Endothelial cell of umbilical vein (primary cell): ENCODE measurements at regions not wholly inside any gene's neighbourhood (a gene's known extent, or its start where the extent isn't known, plus 50 kb on each side); places are given as distances from the start of the nearest gene placed in this dataset.

ENCODE experiments used
- BruUV-seq: library from RNA; stranded (reverse); fragments of 400-500 nt; replicated peaks from 2 replicates; lab custom pipeline; 2021; lab: Mats Ljungman, UMichigan
- CTCF ChIA-PET: fragments of 300-600, 350-600 bp; sonication (Branson Sonifier 250); formaldehyde crosslinking; loops from one replicate; lab custom pipeline; 2021; ENCODE audit warnings: antibody characterized with exemption, inconsistent platforms; lab: Charles Lee
- POLR2A ChIA-PET: fragments of 300-600, 350-600 bp; sonication (Branson Sonifier 250); formaldehyde crosslinking; loops from one replicate; lab custom pipeline; 2021; ENCODE audit warnings: antibody characterized with exemption, inconsistent platforms; lab: Charles Lee
- DNase-seq: peaks from one replicate; pipeline ENCODE4 v3.0.0-alpha.2; 2011; ENCODE audit warnings: low read depth, low spot score
- FAIRE-seq: peaks from 2 replicates; lab custom pipeline; 2011; peaks lifted over from hg19 to GRCh38; lab: Jason Lieb, UNC
- H2AFZ ChIP-seq: 2 replicates; pipeline ENCODE4 v1.6.0; 2012; ENCODE audit warnings: low read depth, low read length, control low read depth, inconsistent platforms
- H3K27ac ChIP-seq: 2 replicates; pipeline ENCODE4 v1.5.1; 2011; ENCODE audit warnings: low read depth, mild to moderate bottlenecking, control low read depth, low read length, moderate library complexity; ENCODE audit not compliant: insufficient read depth
- H3K27me3 ChIP-seq, 2 experiments: 2 replicates each; pipeline versions ENCODE4 v1.6.0 to v1.6.1; 2011; ENCODE audit warnings: low read length in 2 of 2, mixed read lengths in 1 of 2; ENCODE audit not compliant: control insufficient read depth in 2 of 2, insufficient read depth in 2 of 2
- H3K36me3 ChIP-seq, 2 experiments: 2 replicates in 1 of 2; 3 replicates in 1 of 2; pipeline ENCODE4 v1.5.1; 2011; ENCODE audit warnings: low read length in 2 of 2, mild to moderate bottlenecking in 1 of 2, moderate library complexity in 1 of 2; ENCODE audit not compliant: control insufficient read depth in 2 of 2, insufficient read depth in 2 of 2; ENCODE audit errors: extremely low read depth in 1 of 2
- H3K4me1 ChIP-seq: 3 replicates; pipeline ENCODE4 v1.5.1; 2011; ENCODE audit warnings: mild to moderate bottlenecking, low read length; ENCODE audit not compliant: control insufficient read depth, insufficient read depth; ENCODE audit errors: extremely low read depth
- H3K4me2 ChIP-seq: 2 replicates; pipeline ENCODE4 v1.6.1; 2011; ENCODE audit warnings: low read length, control low read depth, mixed read lengths; ENCODE audit not compliant: insufficient read depth
- H3K4me3 ChIP-seq, 3 experiments: fragments of 200-600 bp in 1 of 3; sonication (generic), shearing (Covaris generic) in 1 of 3; replicated peaks in 1 of 3; 2 replicates each; pipeline ENCODE4 v1.5.1; 2011 to 2016; ENCODE audit warnings: control low read depth in 3 of 3, low read length in 3 of 3, mild to moderate bottlenecking in 2 of 3, inconsistent platforms in 1 of 3, low read depth in 1 of 3, moderate library complexity in 1 of 3; ENCODE audit not compliant: insufficient read depth in 1 of 3
- H3K79me2 ChIP-seq: 2 replicates; pipeline ENCODE4 v1.6.0; 2012; ENCODE audit warnings: low read length, inconsistent platforms; ENCODE audit not compliant: control insufficient read depth, insufficient read depth
- H3K9ac ChIP-seq: replicated peaks from 2 replicates; pipeline ENCODE3; 2011; ENCODE audit warnings: low read length, control low read depth; ENCODE audit not compliant: insufficient read depth; ENCODE audit errors: extremely low read depth
- H3K9me1 ChIP-seq: replicated peaks from 3 replicates; pipeline ENCODE4 v1.6.0; 2011; ENCODE audit warnings: mild to moderate bottlenecking, low read length; ENCODE audit not compliant: control insufficient read depth, insufficient read depth; ENCODE audit errors: extremely low read depth
- H3K9me3 ChIP-seq: replicated peaks from 2 replicates; pipeline ENCODE4 v1.5.1; 2012; ENCODE audit warnings: low read length, inconsistent platforms; ENCODE audit not compliant: control insufficient read depth, insufficient read depth
- H4K20me1 ChIP-seq: replicated peaks from 2 replicates; pipeline ENCODE3; 2011; ENCODE audit warnings: mild to moderate bottlenecking, low read length; ENCODE audit not compliant: control insufficient read depth, insufficient read depth; ENCODE audit errors: extremely low read depth
- EZH2 ChIP-seq: IDR thresholded peaks from 2 replicates; pipeline ENCODE4 v1.6.1; 2012; ENCODE audit warnings: borderline replicate concordance, low read depth, mild to moderate bottlenecking, moderate library complexity, low read length, inconsistent platforms; ENCODE audit not compliant: severe bottlenecking
- FOS ChIP-seq: IDR thresholded peaks from 2 replicates; pipeline ENCODE4 v1.6.1; 2011; ENCODE audit warnings: mild to moderate bottlenecking, low read length, moderate library complexity, borderline replicate concordance; ENCODE audit not compliant: insufficient read depth
- GATA2 ChIP-seq: IDR thresholded peaks from 2 replicates; pipeline ENCODE4 v1.7.0; 2011; ENCODE audit warnings: low read depth, mild to moderate bottlenecking, moderate library complexity, mixed read lengths, low read length; ENCODE audit not compliant: insufficient read length, insufficient read depth
- JUN ChIP-seq: IDR thresholded peaks from 2 replicates; pipeline ENCODE4 v1.6.1; 2011; ENCODE audit warnings: borderline replicate concordance, low read depth; ENCODE audit not compliant: insufficient read length, insufficient read depth
- MYC ChIP-seq: IDR thresholded peaks from one replicate; pipeline ENCODE4 v1.6.1; 2011; ENCODE audit warnings: mild to moderate bottlenecking, low read depth, low read length
- POLR2A ChIP-seq: IDR thresholded peaks from 2 replicates; pipeline ENCODE4 v1.6.1; 2012; ENCODE audit warnings: low read depth, mild to moderate bottlenecking, control low read depth, low read length
- POLR2AphosphoS5 ChIP-seq: IDR thresholded peaks from 2 replicates; pipeline ENCODE4 v1.6.1; 2012; ENCODE audit warnings: low read depth, mild to moderate bottlenecking, control low read depth, low read length, moderate library complexity; ENCODE audit not compliant: insufficient read depth
- dilution Hi-C: fragments of 300-500 bp; cut with MboI; formaldehyde crosslinking; loops from one replicate; pipeline ENCODE4 v1.15.0; 2019; ENCODE audit warnings: low sequenced_read_pairs; ENCODE audit not compliant: extremely low pct_ligation_motif_present
- intact Hi-C: fragments of 100-400 bp; cut with micrococcal nuclease; formaldehyde crosslinking; loops from one replicate; pipeline ENCODE4 v1.10.0; 2022
- TF ChIP-seq, protein P1 (sequence below): IDR thresholded peaks from 2 replicates; pipeline ENCODE4 v1.6.1; 2011; ENCODE audit not compliant: insufficient read depth, insufficient read length
- TF ChIP-seq, protein P2 (sequence below), 2 donors: IDR thresholded peaks; 1 replicate in 1 of 2; 2 replicates in 1 of 2; pipeline ENCODE4 v1.5.1; 2011; ENCODE audit warnings: low read length in 2 of 2, mild to moderate bottlenecking in 2 of 2, moderate library complexity in 2 of 2, control low read depth in 1 of 2, inconsistent platforms in 1 of 2, low read depth in 1 of 2; ENCODE audit not compliant: insufficient read depth in 1 of 2; ENCODE audit errors: extremely low read depth in 1 of 2

DNA sequence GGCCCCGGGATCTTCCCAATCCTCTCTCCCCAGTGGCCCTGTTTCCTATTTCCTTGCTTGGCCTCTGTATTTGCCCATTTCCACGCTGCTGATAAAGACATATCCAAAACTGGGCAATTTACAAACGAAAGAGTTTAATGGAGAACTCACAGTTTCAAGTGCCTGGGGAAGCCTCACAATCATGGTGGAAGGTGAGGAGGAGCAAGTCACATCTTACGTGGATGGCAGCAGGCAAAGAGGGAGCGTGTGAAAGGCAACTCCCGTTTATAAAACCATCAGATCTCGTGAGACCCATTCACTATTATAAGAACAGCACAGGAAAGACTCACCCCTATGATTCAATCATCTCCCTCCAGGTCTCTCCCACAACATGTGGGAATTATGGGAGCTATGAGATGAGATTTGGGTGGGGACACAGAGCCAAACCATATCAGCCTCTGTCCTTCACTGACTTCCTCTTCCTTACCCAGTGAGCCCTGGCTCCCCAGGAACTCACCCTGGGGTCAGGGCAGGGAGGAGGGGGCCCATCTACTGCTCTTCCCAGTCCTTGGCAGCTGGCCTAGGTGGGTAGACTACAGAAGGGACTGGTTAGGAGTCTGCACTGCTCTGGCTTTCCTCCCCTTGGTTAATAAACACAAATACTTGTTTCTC is 105.8 kb upstream of the MYCN start:
- intact Hi-C loops, result no loop called here
- POLR2A ChIA-PET, result no interaction called here
- DNase-seq (no peak), FAIRE-seq (no peak)
- H3K9me3 ChIP-seq, result no peaks in the 10 kb centered on the region
- dilution Hi-C loops, result no loop called here
- no peak overlapping the region for H2AFZ ChIP-seq
- H3K27me3 ChIP-seq, result no peaks in the 10 kb centered on the region
- H3K27ac ChIP-seq, result no peak overlapping the region
- CTCF ChIA-PET, result no interaction called here
- no peaks in the 10 kb centered on the region for H3K36me3 ChIP-seq
- no peak overlapping the region for H3K9ac ChIP-seq
- no peak overlapping the region for H3K4me2 ChIP-seq
- H4K20me1 ChIP-seq, result no peaks in the 10 kb centered on the region
- H3K4me1 ChIP-seq, result no peaks in the 10 kb centered on the region
- no TSS peak for BruUV-seq
- H3K4me3 ChIP-seq, result no peak overlapping the region
- TF ChIP-seq MYC (no peak), POLR2AphosphoS5 (no peak), EZH2 (no peak), FOS (no peak), JUN (no peak), GATA2 (no peak), POLR2A (no peak)
- TF ChIP-seq, protein P1, sequence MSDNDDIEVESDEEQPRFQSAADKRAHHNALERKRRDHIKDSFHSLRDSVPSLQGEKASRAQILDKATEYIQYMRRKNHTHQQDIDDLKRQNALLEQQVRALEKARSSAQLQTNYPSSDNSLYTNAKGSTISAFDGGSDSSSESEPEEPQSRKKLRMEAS, result no peak
- TF ChIP-seq, protein P2, sequence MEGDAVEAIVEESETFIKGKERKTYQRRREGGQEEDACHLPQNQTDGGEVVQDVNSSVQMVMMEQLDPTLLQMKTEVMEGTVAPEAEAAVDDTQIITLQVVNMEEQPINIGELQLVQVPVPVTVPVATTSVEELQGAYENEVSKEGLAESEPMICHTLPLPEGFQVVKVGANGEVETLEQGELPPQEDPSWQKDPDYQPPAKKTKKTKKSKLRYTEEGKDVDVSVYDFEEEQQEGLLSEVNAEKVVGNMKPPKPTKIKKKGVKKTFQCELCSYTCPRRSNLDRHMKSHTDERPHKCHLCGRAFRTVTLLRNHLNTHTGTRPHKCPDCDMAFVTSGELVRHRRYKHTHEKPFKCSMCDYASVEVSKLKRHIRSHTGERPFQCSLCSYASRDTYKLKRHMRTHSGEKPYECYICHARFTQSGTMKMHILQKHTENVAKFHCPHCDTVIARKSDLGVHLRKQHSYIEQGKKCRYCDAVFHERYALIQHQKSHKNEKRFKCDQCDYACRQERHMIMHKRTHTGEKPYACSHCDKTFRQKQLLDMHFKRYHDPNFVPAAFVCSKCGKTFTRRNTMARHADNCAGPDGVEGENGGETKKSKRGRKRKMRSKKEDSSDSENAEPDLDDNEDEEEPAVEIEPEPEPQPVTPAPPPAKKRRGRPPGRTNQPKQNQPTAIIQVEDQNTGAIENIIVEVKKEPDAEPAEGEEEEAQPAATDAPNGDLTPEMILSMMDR (IDR thresholded peaks at IDR 0.05; ENCODE audit: extremely low read depth in 1 of 2, insufficient read depth in 1 of 2, low read depth in 1 of 2, low read length in 2 of 2), result no peak
- no peaks in the 10 kb centered on the region for H3K9me1 ChIP-seq
- no peaks in the 10 kb centered on the region for H3K79me2 ChIP-seq
